ENCODE measurements at regions not wholly inside any gene's neighbourhood (a gene's known extent, or its start where the extent isn't known, plus 50 kb on each side); places are given as distances from the start of the nearest gene placed in this dataset.
"Not testable (repeated sequence)": the region's sequence is repeated elsewhere in the genome, so short reads cannot be mapped to it uniquely, and the experiment has no call there.

GRCh38 chr5:82974346-82974745 lies 102.8 kb downstream of the TMEM167A start:
- not testable (repeated sequence) for DNase-seq; H3K4me3 ChIP-seq (ENCODE audit: insufficient read depth, low read depth, low read length); H3K27me3 ChIP-seq (ENCODE audit: control insufficient read depth, insufficient read depth, low read length); H3K36me3 ChIP-seq (replicated peaks; ENCODE audit: control insufficient read depth, insufficient read depth, low read length)

- DNase-seq: no peak
- no peak overlapping the region for H3K4me3 ChIP-seq (ENCODE audit: insufficient read depth, low read depth, low read length)
Measured at GRCh38 chr5:82971901-82972300, 105.3 kb downstream of the TMEM167A start.

GRCh38 chr5:82971034-82971806 lies 106.0 kb downstream of the TMEM167A start:
- H3K36me3 ChIP-seq (replicated peaks; ENCODE audit: control insufficient read depth, insufficient read depth, low read length); DNase-seq; H3K4me3 ChIP-seq (ENCODE audit: insufficient read depth, low read depth, low read length); H3K27me3 ChIP-seq (ENCODE audit: control insufficient read depth, insufficient read depth, low read length): not testable (repeated sequence)

More at GRCh38 chr5:82971901-82972300, 105.3 kb downstream of the TMEM167A start:
- Histone ChIP-seq H3K36me3 (replicated peaks; ENCODE audit: control insufficient read depth, insufficient read depth, low read length) (no peaks in the 10 kb centered on the region), H3K27me3 (ENCODE audit: control insufficient read depth, insufficient read depth, low read length) (no peaks in the 10 kb centered on the region)

- not testable (repeated sequence) for H3K36me3 ChIP-seq (replicated peaks; ENCODE audit: control insufficient read depth, insufficient read depth, low read length); DNase-seq; H3K4me3 ChIP-seq (ENCODE audit: insufficient read depth, low read depth, low read length); H3K27me3 ChIP-seq (ENCODE audit: control insufficient read depth, insufficient read depth, low read length)
Measured at GRCh38 chr5:82969221-82969976, 107.8 kb downstream of the TMEM167A start.

GRCh38 chr5:82967072-82967471 lies 110.1 kb downstream of the TMEM167A start:
- no peak overlapping the region for H3K4me3 ChIP-seq (ENCODE audit: insufficient read depth, low read depth, low read length)
- no peak for DNase-seq
- no peaks in the 10 kb centered on the region for H3K36me3 ChIP-seq (replicated peaks; ENCODE audit: control insufficient read depth, insufficient read depth, low read length)
- H3K27me3 ChIP-seq (ENCODE audit: control insufficient read depth, insufficient read depth, low read length): no peaks in the 10 kb centered on the region

GRCh38 chr5:82959466-82959865 lies 117.7 kb downstream of the TMEM167A start:
- H3K36me3 ChIP-seq (replicated peaks; ENCODE audit: control insufficient read depth, insufficient read depth, low read length): no peaks in the 10 kb centered on the region
- H3K27me3 ChIP-seq (ENCODE audit: control insufficient read depth, insufficient read depth, low read length): no peaks in the 10 kb centered on the region
- no peak overlapping the region for H3K4me3 ChIP-seq (ENCODE audit: insufficient read depth, low read depth, low read length)
- DNase-seq: no peak

- H3K36me3 ChIP-seq (replicated peaks; ENCODE audit: control insufficient read depth, insufficient read depth, low read length): no peaks in the 10 kb centered on the region
- no peak for DNase-seq
- no peaks in the 10 kb centered on the region for H3K27me3 ChIP-seq (ENCODE audit: control insufficient read depth, insufficient read depth, low read length)
- H3K4me3 ChIP-seq (ENCODE audit: insufficient read depth, low read depth, low read length): no peak overlapping the region
Measured at GRCh38 chr5:82956600-82956999, 120.6 kb downstream of the TMEM167A start.

GRCh38 chr5:82952326-82952725 lies 124.9 kb downstream of the TMEM167A start:
- Histone ChIP-seq H3K4me3 (ENCODE audit: insufficient read depth, low read depth, low read length) (no peak overlapping the region), H3K27me3 (ENCODE audit: control insufficient read depth, insufficient read depth, low read length) (no peaks in the 10 kb centered on the region), H3K36me3 (replicated peaks; ENCODE audit: control insufficient read depth, insufficient read depth, low read length) (no peaks in the 10 kb centered on the region)
- no peak for DNase-seq

GRCh38 chr5:82944267-82944666 lies 132.9 kb downstream of the TMEM167A start:
- not testable (repeated sequence) for H3K36me3 ChIP-seq (replicated peaks; ENCODE audit: control insufficient read depth, insufficient read depth, low read length); DNase-seq; H3K27me3 ChIP-seq (ENCODE audit: control insufficient read depth, insufficient read depth, low read length); H3K4me3 ChIP-seq (ENCODE audit: insufficient read depth, low read depth, low read length)

- no peaks in the 10 kb centered on the region for H3K27me3 ChIP-seq (ENCODE audit: control insufficient read depth, insufficient read depth, low read length)
- no peak overlapping the region for H3K4me3 ChIP-seq (ENCODE audit: insufficient read depth, low read depth, low read length)
- DNase-seq: no peak
- no peaks in the 10 kb centered on the region for H3K36me3 ChIP-seq (replicated peaks; ENCODE audit: control insufficient read depth, insufficient read depth, low read length)
Measured at GRCh38 chr5:82942083-82942881, 134.9 kb downstream of the TMEM167A start.

GRCh38 chr5:82938901-82939725 lies 138.1 kb downstream of the TMEM167A start:
- no peaks in the 10 kb centered on the region for H3K27me3 ChIP-seq (ENCODE audit: control insufficient read depth, insufficient read depth, low read length)
- no peak overlapping the region for H3K4me3 ChIP-seq (ENCODE audit: insufficient read depth, low read depth, low read length)
- no peak for DNase-seq
- no peaks in the 10 kb centered on the region for H3K36me3 ChIP-seq (replicated peaks; ENCODE audit: control insufficient read depth, insufficient read depth, low read length)

GRCh38 chr5:82932473-82933220 lies 144.5 kb downstream of the TMEM167A start:
- not testable (repeated sequence) for DNase-seq; H3K27me3 ChIP-seq (ENCODE audit: control insufficient read depth, insufficient read depth, low read length); H3K4me3 ChIP-seq (ENCODE audit: insufficient read depth, low read depth, low read length); H3K36me3 ChIP-seq (replicated peaks; ENCODE audit: control insufficient read depth, insufficient read depth, low read length)

- H3K36me3 ChIP-seq (replicated peaks; ENCODE audit: control insufficient read depth, insufficient read depth, low read length): no peaks in the 10 kb centered on the region
- DNase-seq: no peak
- no peaks in the 10 kb centered on the region for H3K27me3 ChIP-seq (ENCODE audit: control insufficient read depth, insufficient read depth, low read length)
- H3K4me3 ChIP-seq (ENCODE audit: insufficient read depth, low read depth, low read length): no peak overlapping the region
Measured at GRCh38 chr5:82931110-82931509, 146.1 kb downstream of the TMEM167A start.
